Epidermal melanocyte (primary cell): ENCODE measurements at regions not wholly inside any gene's neighbourhood (a gene's known extent, or its start where the extent isn't known, plus 50 kb on each side); places are given as distances from the start of the nearest gene placed in this dataset.
"Not testable (repeated sequence)": the region's sequence is repeated elsewhere in the genome, so short reads cannot be mapped to it uniquely, and the experiment has no call there.

ENCODE experiments used
- DNase-seq: peaks from one replicate; pipeline ENCODE4 v3.0.0; 2011; ENCODE audit warnings: low spot score; ENCODE audit not compliant: insufficient read length

GRCh38 chr19:30267332-30267731, 104.9 kb upstream of the ZNF536 start:
- no peak for DNase-seq

- no peak for DNase-seq
Observed at GRCh38 chr19:30268601-30269000, 103.6 kb upstream of the ZNF536 start.

GRCh38 chr19:30269638-30270037, 102.5 kb upstream of the ZNF536 start:
- no peak for DNase-seq

- DNase-seq: no peak
Observed at GRCh38 chr19:30271816-30272215, 100.4 kb upstream of the ZNF536 start.

- no peak for DNase-seq
Observed at GRCh38 chr19:30272554-30272953, 99.6 kb upstream of the ZNF536 start.

GRCh38 chr19:30273184-30273583, 99.0 kb upstream of the ZNF536 start:
- DNase-seq: no peak

GRCh38 chr19:30274987-30275386, 97.2 kb upstream of the ZNF536 start:
- DNase-seq: no peak

GRCh38 chr19:30276011-30276882, 95.9 kb upstream of the ZNF536 start:
- no peak for DNase-seq

GRCh38 chr19:30276883-30277280, 95.3 kb upstream of the ZNF536 start:
- DNase-seq: no peak

GRCh38 chr19:30277941-30278881, 94.0 kb upstream of the ZNF536 start:
- no peak for DNase-seq

- DNase-seq: no peak
Observed at GRCh38 chr19:30278882-30279254, 93.3 kb upstream of the ZNF536 start.

- DNase-seq: no peak
Observed at GRCh38 chr19:30280018-30280417, 92.2 kb upstream of the ZNF536 start.

- DNase-seq: no peak
Observed at GRCh38 chr19:30281906-30282305, 90.3 kb upstream of the ZNF536 start.

- no peak for DNase-seq
Observed at GRCh38 chr19:30283556-30283955, 88.6 kb upstream of the ZNF536 start.

- DNase-seq: no peak
Observed at GRCh38 chr19:30284209-30284608, 88.0 kb upstream of the ZNF536 start.

- DNase-seq: no peak
Observed at GRCh38 chr19:30284885-30285284, 87.3 kb upstream of the ZNF536 start.

- DNase-seq: no peak
Observed at GRCh38 chr19:30286378-30286777, 85.8 kb upstream of the ZNF536 start.

GRCh38 chr19:30287259-30287658, 84.9 kb upstream of the ZNF536 start:
- DNase-seq: no peak

GRCh38 chr19:30287973-30288372, 84.2 kb upstream of the ZNF536 start:
- DNase-seq: no peak

- DNase-seq: no peak
Observed at GRCh38 chr19:30288911-30289310, 83.3 kb upstream of the ZNF536 start.

GRCh38 chr19:30289336-30289735, 82.8 kb upstream of the ZNF536 start:
- DNase-seq: no peak

- not testable (repeated sequence) for DNase-seq
Observed at GRCh38 chr19:30290805-30291204, 81.4 kb upstream of the ZNF536 start.
